ENCODE measurements at regions not wholly inside any gene's neighbourhood (a gene's known extent, or its start where the extent isn't known, plus 50 kb on each side); places are given as distances from the start of the nearest gene placed in this dataset.

GRCh38 chr3:80263260-80263659 lies 495.5 kb upstream of the ROBO1 start:
- no peaks in the 10 kb centered on the region for H3K9me3 ChIP-seq (ENCODE audit: low read length)
- H2AFZ ChIP-seq (ENCODE audit: low read depth, low read length): no peak overlapping the region
- no peak overlapping the region for H3K4me3 ChIP-seq (ENCODE audit: low read length)
- H3K36me3 ChIP-seq (ENCODE audit: insufficient read depth, low read length): no peaks in the 10 kb centered on the region
- no peaks in the 10 kb centered on the region for H3K4me1 ChIP-seq (ENCODE audit: insufficient read depth, low read length)
- no peaks in the 10 kb centered on the region for H3K27me3 ChIP-seq (ENCODE audit: insufficient read depth, low read length)

GRCh38 chr3:80261082-80261481 lies 493.3 kb upstream of the ROBO1 start:
- H2AFZ ChIP-seq (ENCODE audit: low read depth, low read length): no peak overlapping the region

GRCh38 chr3:80259736-80260135 lies 491.9 kb upstream of the ROBO1 start:
- H3K36me3 ChIP-seq (ENCODE audit: insufficient read depth, low read length): no peaks in the 10 kb centered on the region
- H3K4me3 ChIP-seq (ENCODE audit: low read length): no peak overlapping the region
- H3K27me3 ChIP-seq (ENCODE audit: insufficient read depth, low read length): no peaks in the 10 kb centered on the region
- H3K4me1 ChIP-seq (ENCODE audit: insufficient read depth, low read length): no peaks in the 10 kb centered on the region
- no peak overlapping the region for H2AFZ ChIP-seq (ENCODE audit: low read depth, low read length)
- no peaks in the 10 kb centered on the region for H3K9me3 ChIP-seq (ENCODE audit: low read length)

More at GRCh38 chr3:80261082-80261481, 493.3 kb upstream of the ROBO1 start:
- Histone ChIP-seq H3K9me3 (ENCODE audit: low read length) (no peaks in the 10 kb centered on the region), H3K36me3 (ENCODE audit: insufficient read depth, low read length) (no peaks in the 10 kb centered on the region), H3K4me3 (ENCODE audit: low read length) (no peak overlapping the region), H3K27me3 (ENCODE audit: insufficient read depth, low read length) (no peaks in the 10 kb centered on the region), H3K4me1 (ENCODE audit: insufficient read depth, low read length) (no peaks in the 10 kb centered on the region)

- H3K9me3 ChIP-seq (ENCODE audit: low read length): no peaks in the 10 kb centered on the region
Measured at GRCh38 chr3:80252113-80252512, 484.3 kb upstream of the ROBO1 start.

GRCh38 chr3:80247766-80248165 lies 480.0 kb upstream of the ROBO1 start:
- Histone ChIP-seq H3K9me3 (ENCODE audit: low read length) (no peaks in the 10 kb centered on the region), H3K36me3 (ENCODE audit: insufficient read depth, low read length) (no peaks in the 10 kb centered on the region), H2AFZ (ENCODE audit: low read depth, low read length) (no peak overlapping the region), H3K4me3 (ENCODE audit: low read length) (no peak overlapping the region), H3K27me3 (ENCODE audit: insufficient read depth, low read length) (no peaks in the 10 kb centered on the region), H3K4me1 (ENCODE audit: insufficient read depth, low read length) (no peaks in the 10 kb centered on the region)

More at GRCh38 chr3:80252113-80252512, 484.3 kb upstream of the ROBO1 start:
- H3K27me3 ChIP-seq (ENCODE audit: insufficient read depth, low read length): no peaks in the 10 kb centered on the region
- no peaks in the 10 kb centered on the region for H3K36me3 ChIP-seq (ENCODE audit: insufficient read depth, low read length)
- no peak overlapping the region for H2AFZ ChIP-seq (ENCODE audit: low read depth, low read length)
- H3K4me1 ChIP-seq (ENCODE audit: insufficient read depth, low read length): no peaks in the 10 kb centered on the region
- H3K4me3 ChIP-seq (ENCODE audit: low read length): no peak overlapping the region

- no peak overlapping the region for H2AFZ ChIP-seq (ENCODE audit: low read depth, low read length)
- no peaks in the 10 kb centered on the region for H3K9me3 ChIP-seq (ENCODE audit: low read length)
- no peaks in the 10 kb centered on the region for H3K27me3 ChIP-seq (ENCODE audit: insufficient read depth, low read length)
- no peak overlapping the region for H3K4me3 ChIP-seq (ENCODE audit: low read length)
- no peaks in the 10 kb centered on the region for H3K4me1 ChIP-seq (ENCODE audit: insufficient read depth, low read length)
- no peaks in the 10 kb centered on the region for H3K36me3 ChIP-seq (ENCODE audit: insufficient read depth, low read length)
Measured at GRCh38 chr3:80244390-80244789, 476.6 kb upstream of the ROBO1 start.

GRCh38 chr3:80241791-80242190 lies 474.0 kb upstream of the ROBO1 start:
- Histone ChIP-seq H3K36me3 (ENCODE audit: insufficient read depth, low read length) (no peaks in the 10 kb centered on the region), H3K27me3 (ENCODE audit: insufficient read depth, low read length) (peaks cover 2% of the 10 kb centered on the region), H3K9me3 (ENCODE audit: low read length) (no peaks in the 10 kb centered on the region), H3K4me3 (ENCODE audit: low read length) (no peak overlapping the region), H2AFZ (ENCODE audit: low read depth, low read length) (no peak overlapping the region), H3K4me1 (ENCODE audit: insufficient read depth, low read length) (no peaks in the 10 kb centered on the region)

- H2AFZ ChIP-seq (ENCODE audit: low read depth, low read length): no peak overlapping the region
- H3K4me3 ChIP-seq (ENCODE audit: low read length): no peak overlapping the region
- H3K4me1 ChIP-seq (ENCODE audit: insufficient read depth, low read length): no peaks in the 10 kb centered on the region
- H3K27me3 ChIP-seq (ENCODE audit: insufficient read depth, low read length): peaks cover 2% of the 10 kb centered on the region
- no peaks in the 10 kb centered on the region for H3K36me3 ChIP-seq (ENCODE audit: insufficient read depth, low read length)
- H3K9me3 ChIP-seq (ENCODE audit: low read length): no peaks in the 10 kb centered on the region
Measured at GRCh38 chr3:80239301-80239700, 471.5 kb upstream of the ROBO1 start.

GRCh38 chr3:80238606-80239005 lies 470.8 kb upstream of the ROBO1 start:
- H3K27me3 ChIP-seq (ENCODE audit: insufficient read depth, low read length): peaks cover 2% of the 10 kb centered on the region
- H3K36me3 ChIP-seq (ENCODE audit: insufficient read depth, low read length): no peaks in the 10 kb centered on the region
- no peak overlapping the region for H2AFZ ChIP-seq (ENCODE audit: low read depth, low read length)
- no peak overlapping the region for H3K4me3 ChIP-seq (ENCODE audit: low read length)
- H3K4me1 ChIP-seq (ENCODE audit: insufficient read depth, low read length): no peaks in the 10 kb centered on the region
- H3K9me3 ChIP-seq (ENCODE audit: low read length): no peaks in the 10 kb centered on the region

- Histone ChIP-seq H3K27me3 (ENCODE audit: insufficient read depth, low read length) (peaks cover 2% of the 10 kb centered on the region), H3K4me3 (ENCODE audit: low read length) (no peak overlapping the region)
Measured at GRCh38 chr3:80238152-80238551, 470.4 kb upstream of the ROBO1 start.

GRCh38 chr3:80234706-80235105 lies 466.9 kb upstream of the ROBO1 start:
- no peak overlapping the region for H3K4me3 ChIP-seq (ENCODE audit: low read length)
- no peaks in the 10 kb centered on the region for H3K9me3 ChIP-seq (ENCODE audit: low read length)
- H2AFZ ChIP-seq (ENCODE audit: low read depth, low read length): no peak overlapping the region
- peaks cover 2% of the 10 kb centered on the region for H3K27me3 ChIP-seq (ENCODE audit: insufficient read depth, low read length)
- no peaks in the 10 kb centered on the region for H3K36me3 ChIP-seq (ENCODE audit: insufficient read depth, low read length)
- peaks cover 15% of the 10 kb centered on the region for H3K4me1 ChIP-seq (ENCODE audit: insufficient read depth, low read length)

More at GRCh38 chr3:80238152-80238551, 470.4 kb upstream of the ROBO1 start:
- peaks cover 3% of the 10 kb centered on the region for H3K4me1 ChIP-seq (ENCODE audit: insufficient read depth, low read length)
- no peaks in the 10 kb centered on the region for H3K36me3 ChIP-seq (ENCODE audit: insufficient read depth, low read length)
- H3K9me3 ChIP-seq (ENCODE audit: low read length): no peaks in the 10 kb centered on the region
- no peak overlapping the region for H2AFZ ChIP-seq (ENCODE audit: low read depth, low read length)

GRCh38 chr3:80233576-80233975 lies 465.8 kb upstream of the ROBO1 start:
- Histone ChIP-seq H3K9me3 (ENCODE audit: low read length) (no peaks in the 10 kb centered on the region), H3K4me1 (ENCODE audit: insufficient read depth, low read length) (peaks cover 15% of the 10 kb centered on the region), H3K27me3 (ENCODE audit: insufficient read depth, low read length) (peaks cover 2% of the 10 kb centered on the region), H2AFZ (ENCODE audit: low read depth, low read length) (no peak overlapping the region), H3K4me3 (ENCODE audit: low read length) (no peak overlapping the region), H3K36me3 (ENCODE audit: insufficient read depth, low read length) (no peaks in the 10 kb centered on the region)

GRCh38 chr3:80232760-80233159 lies 465.0 kb upstream of the ROBO1 start:
- Histone ChIP-seq H3K9me3 (ENCODE audit: low read length) (no peaks in the 10 kb centered on the region), H3K27me3 (ENCODE audit: insufficient read depth, low read length) (peaks cover under 1% of the 10 kb centered on the region), H2AFZ (ENCODE audit: low read depth, low read length) (no peak overlapping the region), H3K4me1 (ENCODE audit: insufficient read depth, low read length) (peaks cover 15% of the 10 kb centered on the region), H3K4me3 (ENCODE audit: low read length) (no peak overlapping the region), H3K36me3 (ENCODE audit: insufficient read depth, low read length) (no peaks in the 10 kb centered on the region)

GRCh38 chr3:80230962-80231361 lies 463.2 kb upstream of the ROBO1 start:
- Histone ChIP-seq H3K4me1 (ENCODE audit: insufficient read depth, low read length) (peaks cover 15% of the 10 kb centered on the region), H2AFZ (ENCODE audit: low read depth, low read length) (no peak overlapping the region), H3K9me3 (ENCODE audit: low read length) (no peaks in the 10 kb centered on the region), H3K27me3 (ENCODE audit: insufficient read depth, low read length) (no peaks in the 10 kb centered on the region), H3K4me3 (ENCODE audit: low read length) (no peak overlapping the region), H3K36me3 (ENCODE audit: insufficient read depth, low read length) (no peaks in the 10 kb centered on the region)
